Fibroblast of lung (primary cell): ENCODE measurements at regions not wholly inside any gene's neighbourhood (a gene's known extent, or its start where the extent isn't known, plus 50 kb on each side); places are given as distances from the start of the nearest gene placed in this dataset.

ENCODE experiments used
- EZH2 ChIP-seq: IDR thresholded peaks from 2 replicates; pipeline ENCODE4 v1.5.1; 2012; ENCODE audit warnings: low read length, control low read depth, mild to moderate bottlenecking; ENCODE audit errors: missing control alignments
- TF ChIP-seq, protein P1 (sequence below), 2 donors: IDR thresholded peaks in 1 of 2; conservative IDR thresholded peaks in 1 of 2; 1 replicate in 1 of 2; 2 replicates in 1 of 2; pipeline ENCODE4 v1.5.1; 2011 to 2012; ENCODE audit warnings: low read length in 2 of 2, control low read depth in 1 of 2, inconsistent platforms in 1 of 2, low read depth in 1 of 2, mild to moderate bottlenecking in 1 of 2

- no peak for TF ChIP-seq EZH2
- TF ChIP-seq, protein P1, sequence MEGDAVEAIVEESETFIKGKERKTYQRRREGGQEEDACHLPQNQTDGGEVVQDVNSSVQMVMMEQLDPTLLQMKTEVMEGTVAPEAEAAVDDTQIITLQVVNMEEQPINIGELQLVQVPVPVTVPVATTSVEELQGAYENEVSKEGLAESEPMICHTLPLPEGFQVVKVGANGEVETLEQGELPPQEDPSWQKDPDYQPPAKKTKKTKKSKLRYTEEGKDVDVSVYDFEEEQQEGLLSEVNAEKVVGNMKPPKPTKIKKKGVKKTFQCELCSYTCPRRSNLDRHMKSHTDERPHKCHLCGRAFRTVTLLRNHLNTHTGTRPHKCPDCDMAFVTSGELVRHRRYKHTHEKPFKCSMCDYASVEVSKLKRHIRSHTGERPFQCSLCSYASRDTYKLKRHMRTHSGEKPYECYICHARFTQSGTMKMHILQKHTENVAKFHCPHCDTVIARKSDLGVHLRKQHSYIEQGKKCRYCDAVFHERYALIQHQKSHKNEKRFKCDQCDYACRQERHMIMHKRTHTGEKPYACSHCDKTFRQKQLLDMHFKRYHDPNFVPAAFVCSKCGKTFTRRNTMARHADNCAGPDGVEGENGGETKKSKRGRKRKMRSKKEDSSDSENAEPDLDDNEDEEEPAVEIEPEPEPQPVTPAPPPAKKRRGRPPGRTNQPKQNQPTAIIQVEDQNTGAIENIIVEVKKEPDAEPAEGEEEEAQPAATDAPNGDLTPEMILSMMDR (conservative IDR thresholded peaks at IDR 0.05 in 1 of 2, IDR thresholded peaks at IDR 0.05 in 1 of 2; ENCODE audit: low read depth in 1 of 2, low read length in 2 of 2), result no peak
Observed at GRCh38 chr14:98688446-98688845, 583.6 kb downstream of the BCL11B start.
